ENCODE measurements at regions not wholly inside any gene's neighbourhood (a gene's known extent, or its start where the extent isn't known, plus 50 kb on each side); places are given as distances from the start of the nearest gene placed in this dataset.

DNA sequence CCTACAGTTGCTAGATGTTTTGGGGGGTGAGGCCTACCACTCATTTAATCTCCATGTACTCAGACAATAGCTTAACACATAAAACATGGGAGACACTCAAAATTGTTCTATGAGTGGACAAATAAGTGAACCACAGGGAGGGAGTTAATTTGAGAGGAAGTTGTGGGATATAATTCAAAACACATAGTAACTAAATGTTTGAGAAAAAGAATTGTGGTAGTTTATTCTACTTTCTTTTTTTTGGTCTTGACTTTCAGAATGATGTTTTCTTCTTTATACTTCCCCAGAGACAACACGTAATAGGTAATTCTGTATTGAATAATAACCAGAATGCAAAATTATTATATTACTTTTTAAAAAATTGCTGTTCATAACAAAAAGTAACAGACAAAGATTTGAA lies 453.8 kb downstream of the RFPL4B start:
- intact Hi-C loops (cut with DNase I): no loop called here
- H3K27ac ChIP-seq: no peak overlapping the region
- WGBS, 3 donors: 90 to 96% (median 94%) methylated on average over 1 of the region's 1 CpG
- TF ChIP-seq POLR2A (IDR thresholded peaks at IDR 0.05): no peak
- no peak for TF ChIP-seq EP300 (IDR thresholded peaks at IDR 0.05)
- TF ChIP-seq, protein P1, sequence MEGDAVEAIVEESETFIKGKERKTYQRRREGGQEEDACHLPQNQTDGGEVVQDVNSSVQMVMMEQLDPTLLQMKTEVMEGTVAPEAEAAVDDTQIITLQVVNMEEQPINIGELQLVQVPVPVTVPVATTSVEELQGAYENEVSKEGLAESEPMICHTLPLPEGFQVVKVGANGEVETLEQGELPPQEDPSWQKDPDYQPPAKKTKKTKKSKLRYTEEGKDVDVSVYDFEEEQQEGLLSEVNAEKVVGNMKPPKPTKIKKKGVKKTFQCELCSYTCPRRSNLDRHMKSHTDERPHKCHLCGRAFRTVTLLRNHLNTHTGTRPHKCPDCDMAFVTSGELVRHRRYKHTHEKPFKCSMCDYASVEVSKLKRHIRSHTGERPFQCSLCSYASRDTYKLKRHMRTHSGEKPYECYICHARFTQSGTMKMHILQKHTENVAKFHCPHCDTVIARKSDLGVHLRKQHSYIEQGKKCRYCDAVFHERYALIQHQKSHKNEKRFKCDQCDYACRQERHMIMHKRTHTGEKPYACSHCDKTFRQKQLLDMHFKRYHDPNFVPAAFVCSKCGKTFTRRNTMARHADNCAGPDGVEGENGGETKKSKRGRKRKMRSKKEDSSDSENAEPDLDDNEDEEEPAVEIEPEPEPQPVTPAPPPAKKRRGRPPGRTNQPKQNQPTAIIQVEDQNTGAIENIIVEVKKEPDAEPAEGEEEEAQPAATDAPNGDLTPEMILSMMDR (IDR thresholded peaks at IDR 0.05): no peak
- H3K27me3 ChIP-seq: no peaks in the 10 kb centered on the region
- H3K4me1 ChIP-seq (ENCODE audit: insufficient read depth): no peaks in the 10 kb centered on the region
- H3K9me3 ChIP-seq: no peaks in the 10 kb centered on the region
- no peaks in the 10 kb centered on the region for H3K36me3 ChIP-seq
- DNase-seq: no peak
- no peak overlapping the region for H3K4me3 ChIP-seq

DNA sequence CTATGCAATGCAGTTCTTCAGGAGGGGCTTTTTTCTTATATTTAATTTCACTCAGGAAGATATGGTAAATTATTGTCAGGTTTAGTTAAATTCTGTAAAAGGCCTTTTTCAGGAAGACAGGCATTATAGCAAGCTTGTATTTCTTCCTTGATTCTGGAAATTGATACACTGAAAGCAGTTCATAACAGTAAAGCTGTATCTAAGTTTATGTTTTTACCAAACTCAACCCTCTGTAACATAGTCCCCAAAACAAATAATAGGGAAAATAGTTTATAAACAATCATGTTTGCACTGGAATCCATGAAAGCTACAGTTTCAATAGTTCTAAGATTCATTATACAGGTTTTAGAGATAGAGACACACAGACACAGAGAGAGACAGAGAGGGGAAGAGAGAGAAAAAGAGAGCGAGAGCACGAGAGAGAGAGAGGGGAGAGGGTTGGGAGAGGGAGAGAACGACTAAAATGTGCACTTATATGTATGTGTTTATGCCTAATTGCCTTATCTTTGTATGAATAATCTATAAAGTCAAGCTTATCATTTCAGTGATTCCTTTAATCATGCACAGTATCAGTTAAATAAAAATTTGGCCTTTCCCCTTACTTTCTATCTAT lies 454.4 kb downstream of the RFPL4B start:
- WGBS, 3 donors: 85 to 90% (median 89%) methylated on average over 3 of the region's 3 CpGs
- TF ChIP-seq, protein P1 (IDR thresholded peaks at IDR 0.05): no peak
- TF ChIP-seq POLR2A (IDR thresholded peaks at IDR 0.05) (no peak), EP300 (IDR thresholded peaks at IDR 0.05) (no peak)
- Histone ChIP-seq H3K27me3 (no peaks in the 10 kb centered on the region), H3K4me1 (ENCODE audit: insufficient read depth) (no peaks in the 10 kb centered on the region), H3K4me3 (no peak overlapping the region), H3K9me3 (no peaks in the 10 kb centered on the region), H3K27ac (no peak overlapping the region), H3K36me3 (no peaks in the 10 kb centered on the region)
- intact Hi-C loops (cut with DNase I): no loop called here
- DNase-seq: no peak

DNA sequence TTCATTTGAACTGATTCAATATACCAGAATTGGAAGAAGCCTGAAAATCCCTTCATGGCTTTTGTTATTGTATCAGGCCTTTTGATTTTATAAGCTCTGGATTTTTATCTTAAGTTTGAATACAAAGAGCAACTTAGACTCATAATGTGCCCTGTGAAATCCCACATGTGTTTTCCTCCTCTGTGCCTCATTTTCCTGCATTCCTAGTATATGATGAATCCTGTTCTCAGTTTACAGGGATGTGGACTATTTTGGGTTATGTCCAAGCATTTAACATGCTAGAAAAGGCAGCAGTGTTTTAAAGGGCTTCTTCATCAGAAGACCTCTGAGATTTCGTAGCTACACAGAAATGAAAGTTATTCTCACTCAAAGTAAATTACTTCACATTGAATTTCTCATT lies 455.0 kb downstream of the RFPL4B start:
- H3K27ac ChIP-seq: no peak overlapping the region
- TF ChIP-seq POLR2A (IDR thresholded peaks at IDR 0.05) (no peak), EP300 (IDR thresholded peaks at IDR 0.05) (no peak)
- TF ChIP-seq, protein P1 (IDR thresholded peaks at IDR 0.05): no peak
- WGBS, 3 donors: 49 to 62% (median 54%) methylated on average over 1 of the region's 1 CpG

DNA sequence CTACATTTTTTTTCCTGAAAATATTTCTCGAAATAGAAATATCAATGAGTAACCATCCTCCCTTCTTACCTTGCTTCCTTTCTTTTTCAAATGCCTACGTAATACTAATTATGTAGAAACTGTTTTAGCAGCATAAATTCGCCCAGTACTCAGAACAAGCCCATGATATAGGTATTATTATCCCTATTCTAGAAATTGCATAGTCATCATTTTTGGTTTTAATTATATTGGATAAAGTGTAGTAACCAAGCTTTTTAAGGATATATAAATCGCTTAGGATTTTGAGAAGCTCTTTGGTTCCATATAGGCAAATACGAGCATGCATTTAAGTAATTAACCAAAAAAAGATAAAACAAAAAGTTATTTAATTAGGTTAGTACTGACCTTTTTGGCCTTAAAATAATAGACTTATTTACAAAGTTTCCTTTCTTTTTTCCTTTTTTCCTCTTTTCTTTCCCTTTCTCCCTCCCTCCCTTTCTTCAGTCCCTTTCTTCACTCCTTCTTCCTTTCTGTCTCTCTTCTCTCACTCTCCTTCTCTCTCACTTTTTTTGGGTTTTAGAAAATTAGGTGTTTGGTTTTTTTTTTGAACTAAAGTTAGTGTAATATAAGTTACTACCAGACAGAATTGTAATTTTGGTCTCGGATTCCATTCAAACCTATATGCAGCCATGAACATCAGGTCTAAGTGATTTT lies 457.7 kb downstream of the RFPL4B start:
- no peak for DNase-seq
- whole genome bisulfite sequencing, 3 donors: 95 to 96% (median 95%) methylated on average over 6 of the region's 6 CpGs
- TF ChIP-seq, protein P1 (IDR thresholded peaks at IDR 0.05): no peak
- TF ChIP-seq EP300 (IDR thresholded peaks at IDR 0.05) (no peak), POLR2A (IDR thresholded peaks at IDR 0.05) (no peak)
- no peaks in the 10 kb centered on the region for H3K27me3 ChIP-seq
- no peak overlapping the region for H3K27ac ChIP-seq
- H3K4me3 ChIP-seq: no peak overlapping the region
- H3K36me3 ChIP-seq: no peaks in the 10 kb centered on the region
- no peaks in the 10 kb centered on the region for H3K4me1 ChIP-seq (ENCODE audit: insufficient read depth)
- intact Hi-C loops (cut with DNase I): no loop called here
- no peaks in the 10 kb centered on the region for H3K9me3 ChIP-seq

More for the DNA sequence above, 455.0 kb downstream of the RFPL4B start:
- Histone ChIP-seq H3K9me3 (no peaks in the 10 kb centered on the region), H3K27me3 (no peaks in the 10 kb centered on the region), H3K4me1 (ENCODE audit: insufficient read depth) (no peaks in the 10 kb centered on the region), H3K4me3 (no peak overlapping the region), H3K36me3 (no peaks in the 10 kb centered on the region)
- intact Hi-C loops (cut with DNase I): no loop called here
- DNase-seq: no peak

Data from ovary (tissue), 7 donors.